T-helper 2 cell (primary cell): ENCODE measurements at regions not wholly inside any gene's neighbourhood (a gene's known extent, or its start where the extent isn't known, plus 50 kb on each side); places are given as distances from the start of the nearest gene placed in this dataset.
"Not testable (repeated sequence)": the region's sequence is repeated elsewhere in the genome, so short reads cannot be mapped to it uniquely, and the experiment has no call there.

Experiments used
- DNase-seq, 5 experiments: peaks; one replicate each; pipeline versions ENCODE4 v3.0.0 to v3.0.0-alpha.2; 2012 to 2022

GRCh38 chr4:19194672-19195071, 1057.0 kb upstream of the SLIT2 start:
- DNase-seq = no peak

- no peak for DNase-seq
Observed at GRCh38 chr4:19193274-19193981, 1058.3 kb upstream of the SLIT2 start.

GRCh38 chr4:19191979-19192650, 1059.6 kb upstream of the SLIT2 start:
- no peak for DNase-seq

GRCh38 chr4:19187691-19188090, 1064.0 kb upstream of the SLIT2 start:
- no peak for DNase-seq

GRCh38 chr4:19187096-19187495, 1064.6 kb upstream of the SLIT2 start:
- DNase-seq = no peak

GRCh38 chr4:19181631-19182030, 1070.1 kb upstream of the SLIT2 start:
- DNase-seq = not testable (repeated sequence)

- no peak for DNase-seq
Observed at GRCh38 chr4:19178835-19179234, 1072.9 kb upstream of the SLIT2 start.

GRCh38 chr4:19177616-19178015, 1074.1 kb upstream of the SLIT2 start:
- no peak for DNase-seq

GRCh38 chr4:19171832-19172231, 1079.9 kb upstream of the SLIT2 start:
- no peak for DNase-seq

- no peak for DNase-seq
Observed at GRCh38 chr4:19167311-19167710, 1084.4 kb upstream of the SLIT2 start.

- no peak for DNase-seq
Observed at GRCh38 chr4:19164334-19164733, 1087.4 kb upstream of the SLIT2 start.

- no peak for DNase-seq
Observed at GRCh38 chr4:19159874-19160273, 1091.8 kb upstream of the SLIT2 start.

GRCh38 chr4:19158107-19158809, 1093.4 kb upstream of the SLIT2 start:
- no peak for DNase-seq

GRCh38 chr4:19156786-19157185, 1094.9 kb upstream of the SLIT2 start:
- DNase-seq = no peak

- no peak for DNase-seq
Observed at GRCh38 chr4:19155568-19155967, 1096.1 kb upstream of the SLIT2 start.

GRCh38 chr4:19154267-19154666, 1097.4 kb upstream of the SLIT2 start:
- not testable (repeated sequence) for DNase-seq

- DNase-seq = no peak
Observed at GRCh38 chr4:19152264-19152663, 1099.4 kb upstream of the SLIT2 start.

- DNase-seq = no peak
Observed at GRCh38 chr4:19151684-19152083, 1100.0 kb upstream of the SLIT2 start.

GRCh38 chr4:19146038-19146437, 1105.7 kb upstream of the SLIT2 start:
- no peak for DNase-seq

- DNase-seq = no peak
Observed at GRCh38 chr4:19135895-19136633, 1114.5 kb upstream of the LCORL start.

- DNase-seq = no peak
Observed at GRCh38 chr4:19134685-19135084, 1113.1 kb upstream of the LCORL start.

- no peak for DNase-seq
Observed at GRCh38 chr4:19133315-19133714, 1111.8 kb upstream of the LCORL start.

GRCh38 chr4:19130866-19131265, 1109.3 kb upstream of the LCORL start:
- DNase-seq = no peak
